GM06990 (cell line): ENCODE measurements at regions not wholly inside any gene's neighbourhood (a gene's known extent, or its start where the extent isn't known, plus 50 kb on each side); places are given as distances from the start of the nearest gene placed in this dataset.
"Not testable (repeated sequence)": the region's sequence is repeated elsewhere in the genome, so short reads cannot be mapped to it uniquely, and the experiment has no call there.

Experiments
- DNase-seq: peaks from one replicate; pipeline ENCODE4 v3.0.0-alpha.2; 2011; ENCODE audit not compliant: insufficient read length; ENCODE audit errors: extremely low read depth
- H3K27me3 ChIP-seq: replicated peaks from 2 replicates; pipeline ENCODE4 v1.6.0; 2011; ENCODE audit warnings: low read length; ENCODE audit not compliant: control insufficient read depth, insufficient read depth
- H3K36me3 ChIP-seq: 2 replicates; pipeline ENCODE4 v1.5.1; 2011; ENCODE audit warnings: low read length; ENCODE audit not compliant: control insufficient read depth, insufficient read depth
- H3K4me3 ChIP-seq: replicated peaks from 2 replicates; pipeline ENCODE4 v1.5.1; 2011; ENCODE audit warnings: low read depth, mild to moderate bottlenecking, control low read depth, low read length
- CTCF ChIP-seq: IDR thresholded peaks from 2 replicates; pipeline ENCODE4 v1.5.1; 2011; ENCODE audit warnings: low read length, control low read depth, mild to moderate bottlenecking, inconsistent platforms; ENCODE audit not compliant: insufficient read depth, poor library complexity, severe bottlenecking

- not testable (repeated sequence) for H3K36me3 ChIP-seq, DNase-seq, H3K27me3 ChIP-seq, H3K4me3 ChIP-seq
These were observed 1515.3 kb upstream of the TPTE start for GRCh38 chr21:9006111-9006510.

- DNase-seq, H3K36me3 ChIP-seq, H3K27me3 ChIP-seq, H3K4me3 ChIP-seq: not testable (repeated sequence)
These were observed 1514.6 kb upstream of the TPTE start for GRCh38 chr21:9006553-9007323.

GRCh38 chr21:9008636-9009035, 1512.7 kb upstream of the TPTE start:
- no peak for TF ChIP-seq CTCF
- H3K36me3 ChIP-seq: no peaks in the 10 kb centered on the region
- no peak for DNase-seq
- H3K27me3 ChIP-seq: no peaks in the 10 kb centered on the region
- no peak overlapping the region for H3K4me3 ChIP-seq

GRCh38 chr21:9009267-9010016, 1511.9 kb upstream of the TPTE start:
- not testable (repeated sequence) for DNase-seq, H3K27me3 ChIP-seq, H3K4me3 ChIP-seq, H3K36me3 ChIP-seq

- DNase-seq, H3K4me3 ChIP-seq, H3K36me3 ChIP-seq, H3K27me3 ChIP-seq: not testable (repeated sequence)
These were observed 1511.1 kb upstream of the TPTE start for GRCh38 chr21:9010121-9010795.

- H3K4me3 ChIP-seq, H3K27me3 ChIP-seq: not testable (repeated sequence)
These were observed 1510.2 kb upstream of the TPTE start for GRCh38 chr21:9010936-9011890.

GRCh38 chr21:9011916-9012315, 1509.5 kb upstream of the TPTE start:
- DNase-seq, H3K4me3 ChIP-seq, H3K36me3 ChIP-seq, H3K27me3 ChIP-seq: not testable (repeated sequence)

More at GRCh38 chr21:9010936-9011890, 1510.2 kb upstream of the TPTE start:
- not testable (repeated sequence) for H3K36me3 ChIP-seq, DNase-seq

GRCh38 chr21:9013502-9014242, 1507.7 kb upstream of the TPTE start:
- H3K36me3 ChIP-seq, DNase-seq, H3K27me3 ChIP-seq, H3K4me3 ChIP-seq: not testable (repeated sequence)

GRCh38 chr21:9014243-9014734, 1507.1 kb upstream of the TPTE start:
- not testable (repeated sequence) for DNase-seq, H3K27me3 ChIP-seq, H3K36me3 ChIP-seq, H3K4me3 ChIP-seq

GRCh38 chr21:9015483-9016197, 1505.7 kb upstream of the TPTE start:
- not testable (repeated sequence) for H3K4me3 ChIP-seq, H3K36me3 ChIP-seq, DNase-seq, H3K27me3 ChIP-seq

- H3K4me3 ChIP-seq, DNase-seq, H3K27me3 ChIP-seq, H3K36me3 ChIP-seq: not testable (repeated sequence)
These were observed 1504.2 kb upstream of the TPTE start for GRCh38 chr21:9017206-9017605.
